Neural progenitor cell (in vitro differentiated cells): ENCODE measurements at regions not wholly inside any gene's neighbourhood (a gene's known extent, or its start where the extent isn't known, plus 50 kb on each side); places are given as distances from the start of the nearest gene placed in this dataset.

Experiments used
- DNase-seq: peaks from one replicate; pipeline ENCODE4 v3.0.0-alpha.2; 2016; ENCODE audit warnings: low spot score
- H2AFZ ChIP-seq: fragments of 200-600 bp; sonication (generic); replicated peaks from 2 replicates; pipeline ENCODE4 v1.6.1; 2016; ENCODE audit warnings: antibody characterized with exemption
- H3F3A ChIP-seq: fragments of 200-600 bp; sonication (generic); 2 replicates; pipeline ENCODE4 v1.6.1; 2016; ENCODE audit warnings: antibody characterized with exemption, low read depth
- H3K27ac ChIP-seq: fragments of 200-600 bp; sonication (generic); 2 replicates; pipeline ENCODE4 v1.5.1; 2016; ENCODE audit warnings: mild to moderate bottlenecking
- H3K27me3 ChIP-seq: fragments of 200-600 bp; sonication (generic); 2 replicates; pipeline ENCODE4 v1.6.1; 2016; ENCODE audit warnings: mild to moderate bottlenecking, moderate library complexity
- H3K36me3 ChIP-seq: fragments of 200-600 bp; sonication (generic); 2 replicates; pipeline ENCODE4 v1.5.1; 2016
- H3K4me1 ChIP-seq: fragments of 200-600 bp; sonication (generic); 2 replicates; pipeline ENCODE4 v1.6.1; 2016; ENCODE audit warnings: mixed run types
- H3K4me2 ChIP-seq: fragments of 200-600 bp; sonication (generic); 2 replicates; pipeline ENCODE4 v1.6.1; 2016
- H3K4me3 ChIP-seq: fragments of 200-600 bp; sonication (generic); 2 replicates; pipeline ENCODE4 v1.5.1; 2016
- H3K79me2 ChIP-seq: fragments of 200-600 bp; sonication (generic); 2 replicates; pipeline ENCODE4 v1.6.1; 2016; ENCODE audit warnings: low read depth
- H3K9ac ChIP-seq: fragments of 200-600 bp; sonication (generic); 2 replicates; pipeline ENCODE4 v1.6.1; 2016
- H3K9me3 ChIP-seq: fragments of 200-600 bp; sonication (generic); 2 replicates; pipeline ENCODE4 v1.5.1; 2016; ENCODE audit warnings: low read depth
- H4K20me1 ChIP-seq: fragments of 200-600 bp; sonication (generic); 2 replicates; pipeline ENCODE4 v1.6.1; 2016; ENCODE audit warnings: low read depth
- H3K27ac Mint-ChIP-seq: 3 replicates; pipeline ENCODE4 v1.8.0; 2021; ENCODE audit warnings: mixed read lengths
- H3K27me3 Mint-ChIP-seq: 2 replicates; pipeline ENCODE4 v1.8.0; 2022; ENCODE audit warnings: low read depth, mild to moderate bottlenecking, inconsistent platforms, moderate library complexity, mixed read lengths; ENCODE audit not compliant: insufficient read depth
- H3K36me3 Mint-ChIP-seq: 3 replicates; pipeline ENCODE4 v1.8.0; 2021; ENCODE audit warnings: mixed read lengths
- H3K4me1 Mint-ChIP-seq: 3 replicates; pipeline ENCODE4 v1.8.0; 2021; ENCODE audit warnings: mixed read lengths
- H3K4me3 Mint-ChIP-seq: 3 replicates; pipeline ENCODE4 v1.8.0; 2021; ENCODE audit warnings: mild to moderate bottlenecking, moderate library complexity, mixed read lengths
- H3K9me3 Mint-ChIP-seq: 3 replicates; pipeline ENCODE4 v1.8.0; 2020; ENCODE audit warnings: mixed read lengths
- EZH2 ChIP-seq: fragments of 200-600 bp; sonication (generic); IDR thresholded peaks from 2 replicates; pipeline ENCODE4 v1.6.1; 2017; ENCODE audit warnings: antibody characterized with exemption, mild to moderate bottlenecking, moderate library complexity
- EZH2phosphoT487 ChIP-seq: fragments of 200-600 bp; sonication (generic); IDR thresholded peaks from 2 replicates; pipeline ENCODE4 v1.6.1; 2017; ENCODE audit warnings: antibody characterized with exemption
- TF ChIP-seq, protein P1 (sequence below): fragments of 200-600 bp; sonication (generic); IDR thresholded peaks from 2 replicates; pipeline ENCODE4 v1.5.1; 2017; ENCODE audit warnings: antibody characterized with exemption, mild to moderate bottlenecking

DNA sequence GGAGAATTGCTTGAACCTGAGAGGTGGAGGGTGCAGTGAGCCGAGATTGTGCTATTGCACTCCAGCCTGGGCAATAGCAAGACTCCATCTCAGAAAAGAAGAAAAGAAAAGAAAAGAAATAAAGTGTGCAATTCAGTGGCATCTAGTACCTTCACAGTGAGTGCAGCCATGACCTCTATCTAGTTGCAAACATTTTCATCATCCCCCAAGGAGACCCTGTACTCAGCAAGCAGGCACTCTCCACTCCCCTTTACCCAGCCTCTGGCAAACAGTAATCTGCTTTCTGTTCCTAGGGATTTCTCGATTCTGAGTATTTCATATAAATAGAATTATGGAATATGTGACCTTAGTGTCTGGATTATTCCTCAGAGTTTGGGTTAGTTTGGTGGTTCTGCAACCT lies 130.4 kb upstream of the ARL4C start:
- no peak for TF ChIP-seq EZH2
- TF ChIP-seq, protein P1, sequence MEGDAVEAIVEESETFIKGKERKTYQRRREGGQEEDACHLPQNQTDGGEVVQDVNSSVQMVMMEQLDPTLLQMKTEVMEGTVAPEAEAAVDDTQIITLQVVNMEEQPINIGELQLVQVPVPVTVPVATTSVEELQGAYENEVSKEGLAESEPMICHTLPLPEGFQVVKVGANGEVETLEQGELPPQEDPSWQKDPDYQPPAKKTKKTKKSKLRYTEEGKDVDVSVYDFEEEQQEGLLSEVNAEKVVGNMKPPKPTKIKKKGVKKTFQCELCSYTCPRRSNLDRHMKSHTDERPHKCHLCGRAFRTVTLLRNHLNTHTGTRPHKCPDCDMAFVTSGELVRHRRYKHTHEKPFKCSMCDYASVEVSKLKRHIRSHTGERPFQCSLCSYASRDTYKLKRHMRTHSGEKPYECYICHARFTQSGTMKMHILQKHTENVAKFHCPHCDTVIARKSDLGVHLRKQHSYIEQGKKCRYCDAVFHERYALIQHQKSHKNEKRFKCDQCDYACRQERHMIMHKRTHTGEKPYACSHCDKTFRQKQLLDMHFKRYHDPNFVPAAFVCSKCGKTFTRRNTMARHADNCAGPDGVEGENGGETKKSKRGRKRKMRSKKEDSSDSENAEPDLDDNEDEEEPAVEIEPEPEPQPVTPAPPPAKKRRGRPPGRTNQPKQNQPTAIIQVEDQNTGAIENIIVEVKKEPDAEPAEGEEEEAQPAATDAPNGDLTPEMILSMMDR, result no peak
- TF ChIP-seq EZH2phosphoT487, result no peak
- Histone ChIP-seq H4K20me1 (no peaks in the 10 kb centered on the region), H3F3A (peaks cover 23% of the 10 kb centered on the region), H3K4me2 (no peak overlapping the region), H3K27me3 (no peaks in the 10 kb centered on the region), H3K27ac (no peak overlapping the region), H2AFZ (no peak overlapping the region), H3K9me3 (no peaks in the 10 kb centered on the region), H3K79me2 (no peaks in the 10 kb centered on the region), H3K9ac (no peak overlapping the region), H3K36me3 (no peaks in the 10 kb centered on the region), H3K4me1 (peaks cover 35% of the 10 kb centered on the region), H3K4me3 (no peak overlapping the region)
- Mint-ChIP-seq H3K27ac (no peak overlapping the region), H3K27me3 (peaks cover 7% of the 10 kb centered on the region), H3K4me1 (peaks cover 43% of the 10 kb centered on the region), H3K9me3 (no peaks in the 10 kb centered on the region), H3K36me3 (no peaks in the 10 kb centered on the region), H3K4me3 (no peak overlapping the region)
- DNase-seq, result no peak

DNA sequence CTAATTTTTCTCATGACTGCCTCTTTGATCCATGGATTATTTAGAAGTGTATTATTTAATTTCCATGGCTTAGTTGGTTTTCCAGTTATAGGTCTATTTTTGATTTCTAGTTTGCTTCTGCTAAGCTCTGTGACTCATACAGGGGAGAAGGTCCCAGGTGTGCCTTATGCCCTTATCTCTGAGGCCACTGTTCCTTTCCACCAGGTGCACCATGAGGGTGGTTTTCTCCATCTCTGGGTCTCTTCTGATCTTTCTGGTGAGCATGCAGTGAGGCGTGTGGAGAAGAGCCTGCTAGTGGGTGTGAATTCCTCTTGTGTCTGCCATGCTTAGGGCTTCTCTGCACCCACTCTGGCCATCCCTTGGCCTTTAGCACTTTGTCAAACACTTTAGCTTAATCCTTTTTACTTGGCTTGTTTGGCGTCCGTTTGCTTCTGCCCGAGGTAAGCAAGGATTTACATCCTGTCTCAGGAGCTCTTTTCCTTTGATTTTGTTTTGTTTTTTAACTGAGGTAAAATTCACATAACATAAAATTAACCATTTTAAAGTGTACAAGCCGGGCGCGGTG lies 129.8 kb upstream of the ARL4C start:
- Histone ChIP-seq H3K4me2 (no peak overlapping the region), H3K9ac (no peak overlapping the region), H3K4me3 (no peak overlapping the region), H3F3A (peaks cover 16% of the 10 kb centered on the region), H3K36me3 (no peaks in the 10 kb centered on the region), H2AFZ (no peak overlapping the region), H4K20me1 (no peaks in the 10 kb centered on the region), H3K27me3 (no peaks in the 10 kb centered on the region), H3K79me2 (no peaks in the 10 kb centered on the region), H3K9me3 (no peaks in the 10 kb centered on the region), H3K4me1 (peaks cover 28% of the 10 kb centered on the region), H3K27ac (no peak overlapping the region)
- no peak for DNase-seq
- Mint-ChIP-seq H3K4me1 (peaks cover 37% of the 10 kb centered on the region), H3K9me3 (no peaks in the 10 kb centered on the region), H3K27me3 (peaks cover 7% of the 10 kb centered on the region), H3K4me3 (no peak overlapping the region), H3K27ac (no peak overlapping the region), H3K36me3 (no peaks in the 10 kb centered on the region)
- TF ChIP-seq EZH2phosphoT487 (no peak), EZH2 (no peak)
- TF ChIP-seq, protein P1, result no peak

DNA sequence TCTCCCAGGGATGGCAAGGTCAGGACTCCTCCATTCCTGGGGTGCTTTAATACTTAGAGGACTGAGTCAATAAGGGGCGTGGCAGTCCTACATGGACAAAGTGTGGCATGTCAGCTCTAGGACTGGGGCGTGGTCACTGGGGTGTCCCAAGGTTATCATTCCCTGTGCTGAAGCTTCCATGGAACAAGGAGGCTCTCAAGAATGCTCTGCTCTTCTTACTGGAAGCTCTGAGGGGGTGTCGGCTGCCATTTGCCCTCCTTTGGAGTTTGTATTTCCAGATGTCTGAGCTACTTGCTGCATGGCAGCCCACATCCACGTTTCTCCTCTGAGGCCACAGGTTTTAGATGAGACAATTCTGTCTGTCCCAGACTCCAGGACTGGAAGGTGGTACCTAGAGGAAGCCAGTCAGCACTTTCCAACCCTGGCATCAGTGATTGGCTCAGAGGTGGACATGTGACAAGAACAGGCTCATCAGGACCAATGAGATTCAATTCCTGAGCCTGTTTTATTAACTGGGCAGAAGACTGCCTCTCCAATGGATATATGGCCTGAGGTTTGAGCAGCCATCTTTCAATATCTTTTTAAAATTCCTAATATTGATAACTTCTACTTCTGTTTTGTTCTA lies 128.9 kb upstream of the ARL4C start:
- no peaks in the 10 kb centered on the region for H3K79me2 ChIP-seq
- no peak for DNase-seq
- H3K36me3 Mint-ChIP-seq, result no peaks in the 10 kb centered on the region
- H3K4me1 ChIP-seq, result peaks cover 19% of the 10 kb centered on the region
- peaks cover 30% of the 10 kb centered on the region for H3K4me1 Mint-ChIP-seq
- no peaks in the 10 kb centered on the region for H4K20me1 ChIP-seq
- TF ChIP-seq EZH2, result no peak
- H3K4me2 ChIP-seq, result no peak overlapping the region
- H3K9ac ChIP-seq, result no peak overlapping the region
- H3K36me3 ChIP-seq, result no peaks in the 10 kb centered on the region
- no peak overlapping the region for H3K4me3 Mint-ChIP-seq
- peaks cover 7% of the 10 kb centered on the region for H3K27me3 Mint-ChIP-seq
- H3K27ac ChIP-seq, result no peak overlapping the region
- H3F3A ChIP-seq, result peaks cover 7% of the 10 kb centered on the region
- no peaks in the 10 kb centered on the region for H3K9me3 Mint-ChIP-seq
- H3K27me3 ChIP-seq, result no peaks in the 10 kb centered on the region
- H3K4me3 ChIP-seq, result no peak overlapping the region
- no peaks in the 10 kb centered on the region for H3K9me3 ChIP-seq
- no peak overlapping the region for H3K27ac Mint-ChIP-seq
- no peak overlapping the region for H2AFZ ChIP-seq

DNA sequence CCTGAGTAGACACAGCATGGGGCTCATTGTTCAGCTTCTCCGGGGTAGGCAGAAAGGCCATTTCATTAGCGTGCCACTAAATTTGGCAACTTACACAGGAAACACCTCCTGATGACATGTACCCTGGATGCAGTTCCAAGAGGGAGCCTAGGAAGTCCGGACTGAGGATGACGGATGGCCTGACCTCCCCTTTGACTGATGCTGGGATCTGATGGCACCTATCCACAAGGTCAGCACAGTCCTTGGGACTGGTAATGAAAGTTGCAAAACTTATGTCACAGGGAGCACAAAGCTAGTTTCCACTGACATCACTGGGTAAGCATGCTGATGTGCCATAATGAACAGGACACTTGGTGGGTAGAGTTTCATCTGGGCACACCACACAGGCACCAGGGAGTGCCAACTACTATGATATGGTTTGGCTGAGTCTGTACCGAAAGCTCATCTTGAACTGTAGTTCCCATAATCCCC lies 126.7 kb upstream of the ARL4C start:
- H2AFZ ChIP-seq, result no peak overlapping the region
- H3K9ac ChIP-seq, result no peak overlapping the region
- H3K36me3 Mint-ChIP-seq, result no peaks in the 10 kb centered on the region
- H3K4me1 Mint-ChIP-seq, result peaks cover 20% of the 10 kb centered on the region
- H3K27ac Mint-ChIP-seq, result no peak overlapping the region
- TF ChIP-seq, protein P1, result no peak
- no peaks in the 10 kb centered on the region for H3F3A ChIP-seq
- no peak for DNase-seq
- no peaks in the 10 kb centered on the region for H4K20me1 ChIP-seq
- peaks cover 3% of the 10 kb centered on the region for H3K27me3 Mint-ChIP-seq
- no peak overlapping the region for H3K4me2 ChIP-seq
- H3K27me3 ChIP-seq, result no peaks in the 10 kb centered on the region
- H3K79me2 ChIP-seq, result no peaks in the 10 kb centered on the region
- no peaks in the 10 kb centered on the region for H3K9me3 ChIP-seq
- H3K27ac ChIP-seq, result no peak overlapping the region
- H3K4me3 Mint-ChIP-seq, result no peak overlapping the region
- H3K4me3 ChIP-seq, result no peak overlapping the region
- H3K9me3 Mint-ChIP-seq, result no peaks in the 10 kb centered on the region
- peaks cover 12% of the 10 kb centered on the region for H3K4me1 ChIP-seq
- no peaks in the 10 kb centered on the region for H3K36me3 ChIP-seq
